Renal cortical epithelial cell (primary cell): ENCODE measurements at regions not wholly inside any gene's neighbourhood (a gene's known extent, or its start where the extent isn't known, plus 50 kb on each side); places are given as distances from the start of the nearest gene placed in this dataset.
A peak's percentile ranks its signal among the peaks of the same experiment; 100 is the strongest.

Experiments used
- DNase-seq: peaks from one replicate; pipeline ENCODE4 v3.0.0-alpha.2; 2011; ENCODE audit warnings: low read depth

GRCh38 chr6:4587171-4587570 lies 189.0 kb upstream of the CDYL start:
- no peak for DNase-seq

GRCh38 chr6:4586469-4586859 lies 189.7 kb upstream of the CDYL start:
- DNase-seq = no peak

- no peak for DNase-seq
Measured at GRCh38 chr6:4585682-4586468, 190.3 kb upstream of the CDYL start.

GRCh38 chr6:4584801-4585200 lies 191.4 kb upstream of the CDYL start:
- no peak for DNase-seq

GRCh38 chr6:4582506-4583417 lies 193.4 kb upstream of the CDYL start:
- DNase-seq = no peak

- peak; percentile 66 for DNase-seq
Measured at GRCh38 chr6:4581468-4582385, 194.5 kb upstream of the CDYL start.

- no peak for DNase-seq
Measured at GRCh38 chr6:4580361-4580760, 195.8 kb upstream of the CDYL start.

- DNase-seq = peak; percentile 77
Measured at GRCh38 chr6:4577406-4577805, 198.8 kb upstream of the CDYL start.

- DNase-seq = no peak
Measured at GRCh38 chr6:4575714-4576113, 200.5 kb upstream of the CDYL start.

GRCh38 chr6:4574007-4574406 lies 202.2 kb upstream of the CDYL start:
- DNase-seq = no peak

GRCh38 chr6:4571011-4571410 lies 205.2 kb upstream of the CDYL start:
- DNase-seq = no peak

GRCh38 chr6:4568138-4568537 lies 208.1 kb upstream of the CDYL start:
- DNase-seq = no peak

GRCh38 chr6:4567141-4567540 lies 209.1 kb upstream of the CDYL start:
- peak; percentile 49 for DNase-seq

GRCh38 chr6:4565301-4566250 lies 210.6 kb upstream of the CDYL start:
- no peak for DNase-seq

GRCh38 chr6:4564801-4565271 lies 211.4 kb upstream of the CDYL start:
- DNase-seq = no peak

- DNase-seq = no peak
Measured at GRCh38 chr6:4563877-4564276, 212.3 kb upstream of the CDYL start.

GRCh38 chr6:4563156-4563555 lies 213.0 kb upstream of the CDYL start:
- DNase-seq = no peak

- no peak for DNase-seq
Measured at GRCh38 chr6:4561773-4562400, 214.3 kb upstream of the CDYL start.

GRCh38 chr6:4561078-4561435 lies 215.1 kb upstream of the CDYL start:
- no peak for DNase-seq
